ENCODE measurements at regions not wholly inside any gene's neighbourhood (a gene's known extent, or its start where the extent isn't known, plus 50 kb on each side); places are given as distances from the start of the nearest gene placed in this dataset.

DNA sequence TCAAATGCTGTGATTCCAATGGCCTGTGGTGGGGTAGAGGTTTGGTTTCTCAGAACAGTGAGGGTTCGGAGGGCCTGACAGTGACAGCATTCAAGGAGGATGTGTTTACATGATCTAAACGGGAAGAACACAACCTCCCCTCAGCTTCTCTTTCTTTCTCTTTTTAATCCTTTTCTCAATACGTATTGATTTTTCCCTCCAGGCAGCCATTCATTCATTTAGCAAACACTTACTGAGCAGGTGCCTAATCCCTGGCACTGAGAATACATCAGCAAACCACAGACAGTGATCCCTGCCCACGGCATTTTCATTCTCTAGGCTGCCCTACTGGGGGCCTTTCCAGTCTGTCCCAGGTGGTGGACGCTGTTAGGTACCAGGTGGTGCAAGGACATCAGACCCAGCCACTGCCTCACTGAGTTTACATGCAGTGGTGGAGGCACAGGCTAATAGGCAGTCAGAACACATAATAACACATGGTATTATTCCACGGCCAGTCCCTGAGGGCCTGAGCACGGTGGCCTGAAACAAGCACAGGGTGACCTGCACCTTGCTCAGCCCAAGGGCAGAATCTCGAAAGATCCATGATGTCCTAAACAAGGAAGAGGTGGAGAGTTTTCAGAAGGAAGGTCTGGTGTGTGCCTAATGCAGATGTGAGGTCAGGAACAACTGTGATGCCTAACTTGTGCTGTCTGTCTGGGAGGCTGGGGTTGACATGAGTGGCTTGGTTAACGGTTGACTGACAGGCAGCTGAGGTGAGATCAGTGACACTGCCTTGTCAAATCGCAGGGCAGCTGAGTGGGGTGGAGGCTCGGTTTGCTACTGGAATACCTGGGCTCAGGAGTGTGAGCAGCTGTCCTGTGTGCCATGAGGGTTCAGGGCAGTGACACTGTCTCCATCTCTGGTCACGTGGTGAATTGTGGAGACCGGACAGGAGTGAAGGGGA, 785.5 kb upstream of the HS6ST1 start:
- peaks cover 10% of the 10 kb centered on the region for H3K27me3 ChIP-seq (replicated peaks; ENCODE audit: insufficient read depth, low read depth, low read length, poor library complexity)
- H3K27ac ChIP-seq (ENCODE audit: low read depth, low read length, poor library complexity, severe bottlenecking) = no peak overlapping the region
- intact Hi-C loops (cut with micrococcal nuclease; ENCODE audit: unreplicated experiment) = no loop called here
- H3K9me3 ChIP-seq (ENCODE audit: low read depth, low read length, poor library complexity, severe bottlenecking) = no peaks in the 10 kb centered on the region
- ChIA-PET CTCF (no interaction called here), POLR2A (ENCODE audit: low non-redundant PET) (no interaction called here)
- H3K36me3 ChIP-seq (ENCODE audit: insufficient read depth, low read length, poor library complexity, severe bottlenecking) = no peaks in the 10 kb centered on the region
- DNase-seq (ENCODE audit: low spot score) = no peak
- BruUV-seq (replicated peaks) = no TSS peak
- no peak overlapping the region for H3K4me3 ChIP-seq (ENCODE audit: low read depth, low read length, poor library complexity, severe bottlenecking)
- no peaks in the 10 kb centered on the region for H3K4me1 ChIP-seq (ENCODE audit: insufficient read depth, low read length, poor library complexity, severe bottlenecking)
- no peak for TF ChIP-seq EZH2 (IDR thresholded peaks at IDR 0.05; ENCODE audit: borderline replicate concordance, low read depth, low read length, poor library complexity, severe bottlenecking)
- TF ChIP-seq, protein P1, sequence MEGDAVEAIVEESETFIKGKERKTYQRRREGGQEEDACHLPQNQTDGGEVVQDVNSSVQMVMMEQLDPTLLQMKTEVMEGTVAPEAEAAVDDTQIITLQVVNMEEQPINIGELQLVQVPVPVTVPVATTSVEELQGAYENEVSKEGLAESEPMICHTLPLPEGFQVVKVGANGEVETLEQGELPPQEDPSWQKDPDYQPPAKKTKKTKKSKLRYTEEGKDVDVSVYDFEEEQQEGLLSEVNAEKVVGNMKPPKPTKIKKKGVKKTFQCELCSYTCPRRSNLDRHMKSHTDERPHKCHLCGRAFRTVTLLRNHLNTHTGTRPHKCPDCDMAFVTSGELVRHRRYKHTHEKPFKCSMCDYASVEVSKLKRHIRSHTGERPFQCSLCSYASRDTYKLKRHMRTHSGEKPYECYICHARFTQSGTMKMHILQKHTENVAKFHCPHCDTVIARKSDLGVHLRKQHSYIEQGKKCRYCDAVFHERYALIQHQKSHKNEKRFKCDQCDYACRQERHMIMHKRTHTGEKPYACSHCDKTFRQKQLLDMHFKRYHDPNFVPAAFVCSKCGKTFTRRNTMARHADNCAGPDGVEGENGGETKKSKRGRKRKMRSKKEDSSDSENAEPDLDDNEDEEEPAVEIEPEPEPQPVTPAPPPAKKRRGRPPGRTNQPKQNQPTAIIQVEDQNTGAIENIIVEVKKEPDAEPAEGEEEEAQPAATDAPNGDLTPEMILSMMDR (conservative IDR thresholded peaks at IDR 0.05; ENCODE audit: low read depth, low read length) = no peak

DNA sequence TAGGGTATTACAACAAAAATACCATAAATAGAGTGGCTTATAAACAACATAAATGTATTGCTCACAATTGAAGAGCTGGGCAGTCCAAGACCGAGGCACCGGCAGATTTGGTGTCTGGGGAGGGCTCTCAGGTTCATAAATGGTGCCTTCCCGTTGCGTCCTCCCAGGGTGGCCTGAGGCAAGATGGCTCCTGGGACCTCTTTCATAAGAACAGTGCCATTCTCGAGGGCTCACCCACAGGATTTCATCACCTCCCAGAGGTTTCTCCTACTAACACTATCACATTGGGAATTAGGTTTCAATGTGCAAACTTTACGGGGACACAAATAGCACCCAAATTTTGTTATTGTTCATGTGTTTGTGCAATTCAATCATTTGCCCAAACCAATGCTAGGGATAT, 793.5 kb upstream of the HS6ST1 start:
- H3K36me3 ChIP-seq (ENCODE audit: insufficient read depth, low read length, poor library complexity, severe bottlenecking) = no peaks in the 10 kb centered on the region
- ChIA-PET CTCF (no interaction called here), POLR2A (ENCODE audit: low non-redundant PET) (no interaction called here)
- no peak overlapping the region for H3K27ac ChIP-seq (ENCODE audit: low read depth, low read length, poor library complexity, severe bottlenecking)
- no peaks in the 10 kb centered on the region for H3K27me3 ChIP-seq (replicated peaks; ENCODE audit: insufficient read depth, low read depth, low read length, poor library complexity)
- DNase-seq (ENCODE audit: low spot score) = no peak
- no peaks in the 10 kb centered on the region for H3K4me1 ChIP-seq (ENCODE audit: insufficient read depth, low read length, poor library complexity, severe bottlenecking)
- no peak for TF ChIP-seq EZH2 (IDR thresholded peaks at IDR 0.05; ENCODE audit: borderline replicate concordance, low read depth, low read length, poor library complexity, severe bottlenecking)
- TF ChIP-seq, protein P1 (conservative IDR thresholded peaks at IDR 0.05; ENCODE audit: low read depth, low read length) = no peak
- intact Hi-C loops (cut with micrococcal nuclease; ENCODE audit: unreplicated experiment) = no loop called here
- no peak overlapping the region for H3K4me3 ChIP-seq (ENCODE audit: low read depth, low read length, poor library complexity, severe bottlenecking)
- BruUV-seq (replicated peaks) = no TSS peak
- no peaks in the 10 kb centered on the region for H3K9me3 ChIP-seq (ENCODE audit: low read depth, low read length, poor library complexity, severe bottlenecking)

DNA sequence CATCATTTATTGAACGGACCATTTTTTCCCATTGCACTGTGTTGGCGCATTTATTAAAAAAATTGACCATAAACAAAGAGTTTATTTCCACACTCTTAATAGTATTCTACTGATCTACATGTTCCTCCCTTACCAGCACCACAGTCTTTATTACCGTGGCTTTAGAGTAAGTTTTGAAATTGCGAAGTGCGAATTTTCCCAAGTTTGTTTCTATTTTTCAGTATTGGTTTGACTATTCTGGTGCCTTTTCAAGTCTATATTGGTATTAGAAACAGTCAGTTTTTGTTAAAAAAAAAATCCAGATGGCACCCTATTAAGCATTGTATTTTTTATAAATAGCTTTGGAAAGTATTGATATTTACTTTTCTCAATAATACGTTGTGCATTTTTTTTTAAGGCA, 795.1 kb upstream of the HS6ST1 start:
- no TSS peak for BruUV-seq (replicated peaks)
- ChIA-PET CTCF (interaction anchor here (0.7 kb wide), 1 partner anchor 1253 kb away, joined by 3 read pairs; no protein-coding TSS in a partner anchor), POLR2A (ENCODE audit: low non-redundant PET) (no interaction called here)
- Histone ChIP-seq H3K4me3 (ENCODE audit: low read depth, low read length, poor library complexity, severe bottlenecking) (no peak overlapping the region), H3K27me3 (replicated peaks; ENCODE audit: insufficient read depth, low read depth, low read length, poor library complexity) (no peaks in the 10 kb centered on the region), H3K36me3 (ENCODE audit: insufficient read depth, low read length, poor library complexity, severe bottlenecking) (no peaks in the 10 kb centered on the region), H3K4me1 (ENCODE audit: insufficient read depth, low read length, poor library complexity, severe bottlenecking) (no peaks in the 10 kb centered on the region), H3K27ac (ENCODE audit: low read depth, low read length, poor library complexity, severe bottlenecking) (no peak overlapping the region), H3K9me3 (ENCODE audit: low read depth, low read length, poor library complexity, severe bottlenecking) (no peaks in the 10 kb centered on the region)
- DNase-seq (ENCODE audit: low spot score) = no peak
- TF ChIP-seq EZH2 (IDR thresholded peaks at IDR 0.05; ENCODE audit: borderline replicate concordance, low read depth, low read length, poor library complexity, severe bottlenecking) = no peak
- TF ChIP-seq, protein P1 (conservative IDR thresholded peaks at IDR 0.05; ENCODE audit: low read depth, low read length) = no peak
- intact Hi-C loops (cut with micrococcal nuclease; ENCODE audit: unreplicated experiment) = no loop called here

Data from A673 (cell line).